ENCODE measurements at regions not wholly inside any gene's neighbourhood (a gene's known extent, or its start where the extent isn't known, plus 50 kb on each side); places are given as distances from the start of the nearest gene placed in this dataset.

DNA sequence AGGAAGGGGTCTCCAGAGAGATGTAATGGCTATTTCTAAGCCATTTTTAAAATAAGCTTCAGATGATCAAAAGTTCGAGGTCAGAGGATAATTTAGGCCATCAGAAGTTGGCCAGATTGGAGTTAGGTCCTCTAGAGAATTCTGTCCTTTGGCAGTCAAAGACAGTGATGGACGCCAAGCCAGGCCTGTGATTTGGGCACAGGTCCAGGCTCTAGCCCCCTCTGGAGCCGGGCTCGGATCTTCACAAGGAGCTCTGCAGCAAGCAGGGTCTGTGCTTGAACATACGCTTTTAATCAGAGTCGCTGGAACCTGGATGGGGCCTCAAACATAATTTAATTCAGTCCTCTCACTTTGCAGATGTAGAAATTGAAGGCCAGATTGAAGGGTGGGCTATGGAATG is 151.4 kb upstream of the BCL6 start:
- TF ChIP-seq, protein P1, sequence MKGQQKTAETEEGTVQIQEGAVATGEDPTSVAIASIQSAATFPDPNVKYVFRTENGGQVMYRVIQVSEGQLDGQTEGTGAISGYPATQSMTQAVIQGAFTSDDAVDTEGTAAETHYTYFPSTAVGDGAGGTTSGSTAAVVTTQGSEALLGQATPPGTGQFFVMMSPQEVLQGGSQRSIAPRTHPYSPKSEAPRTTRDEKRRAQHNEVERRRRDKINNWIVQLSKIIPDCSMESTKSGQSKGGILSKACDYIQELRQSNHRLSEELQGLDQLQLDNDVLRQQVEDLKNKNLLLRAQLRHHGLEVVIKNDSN (IDR thresholded peaks at IDR 0.05; ENCODE audit: borderline replicate concordance, low read depth): no peak
- TF ChIP-seq EZH2phosphoT487 (IDR thresholded peaks at IDR 0.05; ENCODE audit: borderline replicate concordance, low read depth): no peak
- TF ChIP-seq, protein P2, sequence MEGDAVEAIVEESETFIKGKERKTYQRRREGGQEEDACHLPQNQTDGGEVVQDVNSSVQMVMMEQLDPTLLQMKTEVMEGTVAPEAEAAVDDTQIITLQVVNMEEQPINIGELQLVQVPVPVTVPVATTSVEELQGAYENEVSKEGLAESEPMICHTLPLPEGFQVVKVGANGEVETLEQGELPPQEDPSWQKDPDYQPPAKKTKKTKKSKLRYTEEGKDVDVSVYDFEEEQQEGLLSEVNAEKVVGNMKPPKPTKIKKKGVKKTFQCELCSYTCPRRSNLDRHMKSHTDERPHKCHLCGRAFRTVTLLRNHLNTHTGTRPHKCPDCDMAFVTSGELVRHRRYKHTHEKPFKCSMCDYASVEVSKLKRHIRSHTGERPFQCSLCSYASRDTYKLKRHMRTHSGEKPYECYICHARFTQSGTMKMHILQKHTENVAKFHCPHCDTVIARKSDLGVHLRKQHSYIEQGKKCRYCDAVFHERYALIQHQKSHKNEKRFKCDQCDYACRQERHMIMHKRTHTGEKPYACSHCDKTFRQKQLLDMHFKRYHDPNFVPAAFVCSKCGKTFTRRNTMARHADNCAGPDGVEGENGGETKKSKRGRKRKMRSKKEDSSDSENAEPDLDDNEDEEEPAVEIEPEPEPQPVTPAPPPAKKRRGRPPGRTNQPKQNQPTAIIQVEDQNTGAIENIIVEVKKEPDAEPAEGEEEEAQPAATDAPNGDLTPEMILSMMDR (IDR thresholded peaks at IDR 0.05): no peak
- TF ChIP-seq, protein P3, sequence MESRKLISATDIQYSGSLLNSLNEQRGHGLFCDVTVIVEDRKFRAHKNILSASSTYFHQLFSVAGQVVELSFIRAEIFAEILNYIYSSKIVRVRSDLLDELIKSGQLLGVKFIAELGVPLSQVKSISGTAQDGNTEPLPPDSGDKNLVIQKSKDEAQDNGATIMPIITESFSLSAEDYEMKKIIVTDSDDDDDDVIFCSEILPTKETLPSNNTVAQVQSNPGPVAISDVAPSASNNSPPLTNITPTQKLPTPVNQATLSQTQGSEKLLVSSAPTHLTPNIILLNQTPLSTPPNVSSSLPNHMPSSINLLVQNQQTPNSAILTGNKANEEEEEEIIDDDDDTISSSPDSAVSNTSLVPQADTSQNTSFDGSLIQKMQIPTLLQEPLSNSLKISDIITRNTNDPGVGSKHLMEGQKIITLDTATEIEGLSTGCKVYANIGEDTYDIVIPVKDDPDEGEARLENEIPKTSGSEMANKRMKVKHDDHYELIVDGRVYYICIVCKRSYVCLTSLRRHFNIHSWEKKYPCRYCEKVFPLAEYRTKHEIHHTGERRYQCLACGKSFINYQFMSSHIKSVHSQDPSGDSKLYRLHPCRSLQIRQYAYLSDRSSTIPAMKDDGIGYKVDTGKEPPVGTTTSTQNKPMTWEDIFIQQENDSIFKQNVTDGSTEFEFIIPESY (IDR thresholded peaks at IDR 0.05; ENCODE audit: borderline replicate concordance, low read depth): no peak
- TF ChIP-seq NFIC (IDR thresholded peaks at IDR 0.05; ENCODE audit: borderline replicate concordance): no peak

Measured in SK-N-SH (cell line).